IPS-20b (cell line): ENCODE measurements at regions not wholly inside any gene's neighbourhood (a gene's known extent, or its start where the extent isn't known, plus 50 kb on each side); places are given as distances from the start of the nearest gene placed in this dataset.
"Not testable (repeated sequence)": the region's sequence is repeated elsewhere in the genome, so short reads cannot be mapped to it uniquely, and the experiment has no call there.

Experiments
- H3K27ac ChIP-seq: one replicate; pipeline ENCODE4 v1.5.1; 2013; ENCODE audit warnings: low read length
- H3K27me3 ChIP-seq: 2 replicates; pipeline ENCODE4 v1.6.1; 2013; ENCODE audit warnings: mild to moderate bottlenecking, low read length, inconsistent platforms; ENCODE audit not compliant: insufficient read depth
- H3K36me3 ChIP-seq: 2 replicates; pipeline ENCODE4 v1.6.1; 2013; ENCODE audit warnings: low read depth, mild to moderate bottlenecking, inconsistent platforms, low read length, moderate library complexity; ENCODE audit not compliant: insufficient read depth
- H3K4me1 ChIP-seq: 2 replicates; pipeline ENCODE4 v1.6.1; 2013; ENCODE audit warnings: mild to moderate bottlenecking, control low read depth, inconsistent platforms, low read length, moderate library complexity; ENCODE audit not compliant: insufficient read depth
- H3K4me3 ChIP-seq: 2 replicates; pipeline ENCODE4 v1.5.1; 2013; ENCODE audit warnings: mild to moderate bottlenecking, low read length, inconsistent platforms
- H3K9ac ChIP-seq: 2 replicates; pipeline ENCODE4 v1.6.1; 2013; ENCODE audit warnings: low read depth, mild to moderate bottlenecking, inconsistent platforms, low read length, moderate library complexity
- H3K9me3 ChIP-seq: 2 replicates; pipeline ENCODE4 v1.6.1; 2013; ENCODE audit warnings: mild to moderate bottlenecking, low read depth, low read length, inconsistent platforms; ENCODE audit not compliant: insufficient read depth

GRCh38 chr2:58604096-58604495 lies 363.0 kb upstream of the FANCL start:
- Histone ChIP-seq H3K9ac (no peak overlapping the region), H3K9me3 (no peaks in the 10 kb centered on the region), H3K27me3 (no peaks in the 10 kb centered on the region), H3K4me3 (no peak overlapping the region), H3K4me1 (no peaks in the 10 kb centered on the region), H3K27ac (no peak overlapping the region), H3K36me3 (no peaks in the 10 kb centered on the region)

GRCh38 chr2:58601017-58601416 lies 359.9 kb upstream of the FANCL start:
- Histone ChIP-seq H3K4me3 (no peak overlapping the region), H3K4me1 (no peaks in the 10 kb centered on the region), H3K27ac (no peak overlapping the region), H3K9me3 (no peaks in the 10 kb centered on the region), H3K9ac (no peak overlapping the region), H3K36me3 (no peaks in the 10 kb centered on the region), H3K27me3 (no peaks in the 10 kb centered on the region)

GRCh38 chr2:58598171-58598570 lies 357.0 kb upstream of the FANCL start:
- Histone ChIP-seq H3K27me3 (no peaks in the 10 kb centered on the region), H3K9me3 (no peaks in the 10 kb centered on the region), H3K27ac (no peak overlapping the region), H3K4me3 (no peak overlapping the region), H3K36me3 (no peaks in the 10 kb centered on the region), H3K9ac (no peak overlapping the region), H3K4me1 (no peaks in the 10 kb centered on the region)

DNA sequence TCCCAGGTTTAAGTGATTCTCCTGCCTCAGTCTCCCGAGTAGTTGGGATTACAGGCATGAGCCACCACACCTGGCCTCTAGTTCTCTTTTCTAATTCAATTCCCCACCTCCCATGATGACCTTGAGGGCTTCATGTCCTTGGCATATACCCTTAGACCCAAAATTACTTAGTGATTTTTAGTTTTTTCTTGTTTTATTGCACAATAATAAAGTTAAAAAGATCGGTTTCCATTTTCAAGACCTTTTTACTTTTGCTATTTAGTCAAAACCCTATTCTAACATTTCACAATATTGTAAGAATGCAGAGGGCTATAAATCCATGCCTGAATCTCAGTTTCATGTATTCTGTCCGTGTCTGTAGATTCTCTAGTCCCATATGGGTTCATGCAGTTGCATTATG lies 354.6 kb upstream of the FANCL start:
- Histone ChIP-seq H3K27ac (no peak overlapping the region), H3K9me3 (no peaks in the 10 kb centered on the region), H3K9ac (no peak overlapping the region), H3K4me3 (no peak overlapping the region), H3K4me1 (no peaks in the 10 kb centered on the region), H3K27me3 (no peaks in the 10 kb centered on the region), H3K36me3 (no peaks in the 10 kb centered on the region)

- Histone ChIP-seq H3K27me3 (no peaks in the 10 kb centered on the region), H3K36me3 (no peaks in the 10 kb centered on the region), H3K27ac (no peak overlapping the region), H3K9me3 (no peaks in the 10 kb centered on the region), H3K9ac (no peak overlapping the region), H3K4me1 (no peaks in the 10 kb centered on the region), H3K4me3 (no peak overlapping the region)
Measured at GRCh38 chr2:58594762-58595161, 353.6 kb upstream of the FANCL start.

GRCh38 chr2:58594175-58594574 lies 353.1 kb upstream of the FANCL start:
- H3K9me3 ChIP-seq: no peaks in the 10 kb centered on the region

GRCh38 chr2:58586178-58586577 lies 345.1 kb upstream of the FANCL start:
- H3K36me3 ChIP-seq, H3K9me3 ChIP-seq, H3K4me3 ChIP-seq, H3K27ac ChIP-seq, H3K27me3 ChIP-seq, H3K4me1 ChIP-seq, H3K9ac ChIP-seq: not testable (repeated sequence)

More at GRCh38 chr2:58594175-58594574, 353.1 kb upstream of the FANCL start:
- Histone ChIP-seq H3K4me1 (no peaks in the 10 kb centered on the region), H3K27ac (no peak overlapping the region), H3K4me3 (no peak overlapping the region), H3K27me3 (no peaks in the 10 kb centered on the region), H3K36me3 (no peaks in the 10 kb centered on the region), H3K9ac (no peak overlapping the region)

GRCh38 chr2:58585233-58585632 lies 344.1 kb upstream of the FANCL start:
- H3K9ac ChIP-seq: no peak overlapping the region
- peaks cover 3% of the 10 kb centered on the region; the same call in 1 of the 2 replicates for H3K4me1 ChIP-seq
- no peak overlapping the region for H3K27ac ChIP-seq
- no peaks in the 10 kb centered on the region for H3K9me3 ChIP-seq
- no peaks in the 10 kb centered on the region for H3K27me3 ChIP-seq
- no peak overlapping the region for H3K4me3 ChIP-seq
- H3K36me3 ChIP-seq: no peaks in the 10 kb centered on the region

- Histone ChIP-seq H3K4me1 (peaks cover 3% of the 10 kb centered on the region; the same call in 1 of the 2 replicates), H3K27me3 (no peaks in the 10 kb centered on the region), H3K9me3 (no peaks in the 10 kb centered on the region), H3K27ac (no peak overlapping the region), H3K36me3 (no peaks in the 10 kb centered on the region), H3K4me3 (no peak overlapping the region), H3K9ac (no peak overlapping the region)
Measured at GRCh38 chr2:58584606-58585118, 343.5 kb upstream of the FANCL start.

- H3K27me3 ChIP-seq: no peaks in the 10 kb centered on the region
- H3K36me3 ChIP-seq: no peaks in the 10 kb centered on the region
- peaks cover 3% of the 10 kb centered on the region; the same call in 1 of the 2 replicates for H3K4me1 ChIP-seq
- H3K9ac ChIP-seq: no peak overlapping the region
- H3K4me3 ChIP-seq: no peak overlapping the region
- H3K27ac ChIP-seq: no peak overlapping the region
- no peaks in the 10 kb centered on the region; the same call in 1 of the 2 replicates for H3K9me3 ChIP-seq
Measured at GRCh38 chr2:58578276-58578675, 337.2 kb upstream of the FANCL start.

DNA sequence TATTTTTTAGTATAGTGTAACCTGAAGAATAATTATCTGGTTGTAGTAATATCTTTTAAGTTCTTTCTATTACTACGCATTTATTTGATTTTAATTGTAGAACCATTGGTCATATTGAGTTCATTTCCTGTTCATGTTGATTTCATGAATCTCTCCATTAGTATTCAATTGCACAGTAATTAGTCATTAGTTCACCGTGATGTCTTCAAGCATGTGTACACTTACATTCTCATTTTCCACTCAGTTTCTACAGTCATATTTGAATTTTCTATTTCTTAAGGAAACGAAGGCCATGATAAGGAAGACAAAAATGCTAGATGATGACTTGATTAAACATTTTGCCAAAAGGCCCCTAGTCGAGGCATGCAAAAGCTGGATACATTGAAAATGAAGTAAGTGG lies 333.7 kb upstream of the FANCL start:
- H3K4me1 ChIP-seq: peaks cover 8% of the 10 kb centered on the region; the same call in 1 of the 2 replicates
- no peak overlapping the region for H3K27ac ChIP-seq
- no peaks in the 10 kb centered on the region for H3K27me3 ChIP-seq
- no peak overlapping the region for H3K4me3 ChIP-seq
- H3K9me3 ChIP-seq: no peaks in the 10 kb centered on the region; the same call in 1 of the 2 replicates
- H3K9ac ChIP-seq: no peak overlapping the region
- H3K36me3 ChIP-seq: no peaks in the 10 kb centered on the region

DNA sequence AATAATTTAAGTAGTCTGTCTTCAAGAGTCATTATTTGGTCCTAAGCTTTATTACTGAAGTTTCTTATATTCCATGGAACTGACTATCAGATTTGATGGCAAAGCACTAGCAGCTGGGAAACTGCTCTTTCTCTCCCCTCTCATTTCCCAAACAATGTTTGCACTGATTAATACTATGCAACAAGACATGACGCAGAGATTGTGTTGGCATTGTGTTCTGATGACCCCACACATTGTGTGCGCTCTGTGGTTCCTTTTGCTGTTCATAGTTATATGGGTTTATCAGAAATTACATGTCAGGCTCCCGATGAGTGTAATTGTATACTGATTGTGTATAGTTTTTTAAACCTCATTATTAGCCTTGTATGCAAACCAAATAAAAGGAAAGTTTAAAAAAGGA lies 331.6 kb upstream of the FANCL start:
- Histone ChIP-seq H3K36me3 (no peaks in the 10 kb centered on the region), H3K9ac (no peak overlapping the region), H3K27ac (no peak overlapping the region), H3K4me3 (no peak overlapping the region), H3K9me3 (no peaks in the 10 kb centered on the region), H3K4me1 (peaks cover 20% of the 10 kb centered on the region; the same call in 1 of the 2 replicates), H3K27me3 (no peaks in the 10 kb centered on the region)
